Adrenal gland (tissue), 9 donors: ENCODE measurements at regions not wholly inside any gene's neighbourhood (a gene's known extent, or its start where the extent isn't known, plus 50 kb on each side); places are given as distances from the start of the nearest gene placed in this dataset.

ENCODE experiments used
- DNase-seq, 7 donors: peaks; one replicate each; pipeline ENCODE4 v3.0.0-alpha.2; 2019 to 2020
- H3K27ac ChIP-seq, 5 donors: fragments of 200-600 bp; sonication (generic) in 4 of 5; 1 replicate in 3 of 5; 2 replicates in 2 of 5; pipeline versions ENCODE4 v1.5.1 to v1.8.0; 2016 to 2020; ENCODE audit warnings: mild to moderate bottlenecking in 1 of 5
- H3K27me3 ChIP-seq: fragments of 200-600 bp; 2 replicates; pipeline ENCODE4 v1.8.0; 2021
- H3K36me3 ChIP-seq, 2 donors: fragments of 200-600 bp; replicated peaks in 1 of 2; 1 replicate in 1 of 2; 2 replicates in 1 of 2; pipeline versions ENCODE4 v1.5.1 to v1.8.0; 2018 to 2022
- H3K4me1 ChIP-seq, 2 donors: fragments of 200-600 bp; replicated peaks in 1 of 2; 1 replicate in 1 of 2; 2 replicates in 1 of 2; pipeline versions ENCODE4 v1.5.1 to v1.8.0; 2018 to 2021
- H3K4me3 ChIP-seq, 4 donors: fragments of 200-600 bp; sonication (generic) in 3 of 4; one replicate each; pipeline ENCODE4 v1.5.1; 2016 to 2018
- H3K9me3 ChIP-seq, 3 donors: fragments of 200-600 bp; sonication (generic) in 1 of 3; replicated peaks in 1 of 3; 1 replicate in 2 of 3; 2 replicates in 1 of 3; pipeline versions ENCODE4 v1.5.1 to v1.8.0; 2016 to 2021
- POLR2A ChIP-seq, 2 donors: fragments of 450-650 bp; IDR thresholded peaks; one replicate each; pipeline ENCODE4 v1.6.1; 2017; ENCODE audit warnings: antibody characterized with exemption in 2 of 2, mild to moderate bottlenecking in 2 of 2, moderate library complexity in 1 of 2
- WGBS, 4 donors: extraction: QIAGEN DNeasy Blood & Tissue Kit in 2 of 4; methylation state at CpG; one replicate each; pipeline versions ENCODE4 v1.1.5 to v1.1.7; 2013 to 2017; 5-methylcytosine and 5-hydroxymethylcytosine counted together
- intact Hi-C, 2 donors: fragments of 100-400 bp; cut with DNase I; formaldehyde crosslinking; loops; one replicate each; pipeline versions ENCODE4 v1.14.1 to v1.15.0; 2022 to 2023
- TF ChIP-seq, protein P1 (sequence below), 6 experiments: fragments of 450-650 bp in 4 of 6; fragments of 200-600 bp in 2 of 6; sonication (generic) in 1 of 6; IDR thresholded peaks; 1 replicate in 5 of 6; 2 replicates in 1 of 6; pipeline versions ENCODE4 v1.5.1 to v1.8.0; 2016 to 2021; ENCODE audit warnings: antibody characterized with exemption in 6 of 6, mild to moderate bottlenecking in 2 of 6, moderate library complexity in 1 of 6
- donor health status: healthy with polysubstance abuse.
- donor health status: Bipolar disorder and iron deficiency.
- donor health status: DM: yes; HTN: yes; CAD: no.
- donor health status: DM: no; HTN: no; CAD: no.
- donor health status: DM: no; HTN: no; CAD: no.

GRCh38 chr5:20570486-20570885, 582.5 kb upstream of the CDH18 start:
- Histone ChIP-seq H3K9me3 (no peaks in the 10 kb centered on the region), H3K27ac (no peak overlapping the region), H3K4me1 (no peaks in the 10 kb centered on the region), H3K27me3 (no peaks in the 10 kb centered on the region), H3K36me3 (no peaks in the 10 kb centered on the region), H3K4me3 (no peak overlapping the region)
- TF ChIP-seq POLR2A (IDR thresholded peaks at IDR 0.05): no peak
- TF ChIP-seq, protein P1, sequence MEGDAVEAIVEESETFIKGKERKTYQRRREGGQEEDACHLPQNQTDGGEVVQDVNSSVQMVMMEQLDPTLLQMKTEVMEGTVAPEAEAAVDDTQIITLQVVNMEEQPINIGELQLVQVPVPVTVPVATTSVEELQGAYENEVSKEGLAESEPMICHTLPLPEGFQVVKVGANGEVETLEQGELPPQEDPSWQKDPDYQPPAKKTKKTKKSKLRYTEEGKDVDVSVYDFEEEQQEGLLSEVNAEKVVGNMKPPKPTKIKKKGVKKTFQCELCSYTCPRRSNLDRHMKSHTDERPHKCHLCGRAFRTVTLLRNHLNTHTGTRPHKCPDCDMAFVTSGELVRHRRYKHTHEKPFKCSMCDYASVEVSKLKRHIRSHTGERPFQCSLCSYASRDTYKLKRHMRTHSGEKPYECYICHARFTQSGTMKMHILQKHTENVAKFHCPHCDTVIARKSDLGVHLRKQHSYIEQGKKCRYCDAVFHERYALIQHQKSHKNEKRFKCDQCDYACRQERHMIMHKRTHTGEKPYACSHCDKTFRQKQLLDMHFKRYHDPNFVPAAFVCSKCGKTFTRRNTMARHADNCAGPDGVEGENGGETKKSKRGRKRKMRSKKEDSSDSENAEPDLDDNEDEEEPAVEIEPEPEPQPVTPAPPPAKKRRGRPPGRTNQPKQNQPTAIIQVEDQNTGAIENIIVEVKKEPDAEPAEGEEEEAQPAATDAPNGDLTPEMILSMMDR (IDR thresholded peaks at IDR 0.05): no peak
- intact Hi-C loops: no loop called here
- DNase-seq: no peak

DNA sequence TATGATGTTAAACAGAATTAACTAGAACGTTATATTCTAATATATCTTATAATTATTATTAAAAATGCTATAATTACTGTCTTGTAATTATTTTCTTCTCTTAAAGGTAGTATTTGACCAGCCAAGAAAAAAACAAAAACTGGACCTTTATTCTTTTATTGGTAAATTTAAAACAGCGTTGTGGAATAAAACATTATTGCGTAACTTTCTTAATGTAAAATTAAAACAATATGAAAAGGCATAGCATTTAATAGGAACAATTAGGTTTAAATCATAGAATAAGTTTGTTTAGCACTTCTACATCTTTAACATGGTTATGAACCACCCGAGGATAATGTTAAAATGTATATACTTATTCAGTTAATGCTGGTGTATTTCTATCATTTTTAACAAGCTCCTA, 574.5 kb upstream of the CDH18 start:
- Histone ChIP-seq H3K4me3 (no peak overlapping the region), H3K27me3 (no peaks in the 10 kb centered on the region), H3K36me3 (no peaks in the 10 kb centered on the region), H3K4me1 (no peaks in the 10 kb centered on the region), H3K27ac (no peak overlapping the region), H3K9me3 (no peaks in the 10 kb centered on the region)
- TF ChIP-seq POLR2A (IDR thresholded peaks at IDR 0.05): no peak
- TF ChIP-seq, protein P1 (IDR thresholded peaks at IDR 0.05): no peak
- 64 to 92% (median 86%) methylated on average over 4 of the region's 4 CpGs for WGBS, 4 donors
- intact Hi-C loops: no loop called here
- DNase-seq: no peak

DNA sequence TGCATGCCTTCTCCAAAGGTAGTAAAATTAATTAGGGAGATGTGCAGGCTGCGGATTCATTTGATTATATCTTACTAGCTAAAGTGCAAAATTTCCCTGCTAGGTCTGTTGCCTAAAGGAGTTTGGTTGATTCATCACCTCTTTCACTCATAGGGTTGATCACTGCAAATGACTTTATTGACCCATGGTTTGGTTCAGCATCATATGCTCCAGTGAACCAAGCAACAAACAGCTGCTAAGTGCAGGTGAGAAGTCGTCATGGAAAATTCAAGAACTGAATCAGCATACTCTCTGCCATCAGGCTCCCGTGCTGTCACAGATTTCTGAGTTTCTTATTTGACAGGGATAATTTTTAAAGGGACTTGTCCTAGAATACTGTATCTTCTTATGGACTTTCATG, 571.8 kb upstream of the CDH18 start:
- no peaks in the 10 kb centered on the region for H3K36me3 ChIP-seq
- no peak for DNase-seq
- H3K9me3 ChIP-seq: no peaks in the 10 kb centered on the region
- no peaks in the 10 kb centered on the region for H3K27me3 ChIP-seq
- H3K4me3 ChIP-seq: no peak overlapping the region
- TF ChIP-seq, protein P1 (IDR thresholded peaks at IDR 0.05): no peak
- no peak for TF ChIP-seq POLR2A (IDR thresholded peaks at IDR 0.05)
- intact Hi-C loops: no loop called here
- no peaks in the 10 kb centered on the region for H3K4me1 ChIP-seq
- WGBS, 4 donors: 60 to 78% (median 68%) methylated on average over 3 of the region's 3 CpGs
- H3K27ac ChIP-seq: no peak overlapping the region

DNA sequence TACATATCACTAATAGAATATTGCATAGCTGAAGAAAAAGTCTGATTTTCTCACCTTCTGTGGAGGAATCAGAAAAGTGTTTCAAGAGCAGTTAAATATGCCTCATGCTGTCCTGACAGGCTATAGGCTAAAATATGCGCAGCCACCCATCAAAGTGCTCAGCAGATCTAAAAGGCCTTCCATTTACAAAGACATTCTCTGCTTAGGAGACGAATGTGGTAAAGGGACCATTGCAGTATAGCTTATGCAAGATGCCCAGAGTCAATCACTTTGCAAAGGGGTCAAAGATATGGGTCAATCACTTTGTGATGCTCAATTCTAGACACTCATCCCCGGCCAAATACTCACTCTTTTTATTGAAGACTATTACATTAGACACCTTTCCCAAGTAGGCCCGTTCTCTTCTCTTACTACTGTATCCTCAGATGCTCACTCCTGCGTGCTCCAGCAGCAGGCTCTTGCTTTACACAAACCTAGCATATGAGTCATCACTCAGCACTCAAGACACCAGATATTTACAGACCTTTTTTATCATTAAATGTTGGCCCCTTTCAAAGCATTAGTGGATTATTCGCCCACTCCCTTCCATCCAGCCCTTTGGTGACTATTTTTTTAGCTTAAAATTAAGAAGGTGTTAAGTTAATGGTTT, 568.2 kb upstream of the CDH18 start:
- Histone ChIP-seq H3K4me3 (no peak overlapping the region), H3K27ac (no peak overlapping the region)

More for the DNA sequence above, 568.2 kb upstream of the CDH18 start:
- no peak for DNase-seq
- TF ChIP-seq POLR2A (IDR thresholded peaks at IDR 0.05): no peak
- TF ChIP-seq, protein P1 (IDR thresholded peaks at IDR 0.05): no peak
- Histone ChIP-seq H3K27me3 (no peaks in the 10 kb centered on the region), H3K36me3 (no peaks in the 10 kb centered on the region), H3K9me3 (no peaks in the 10 kb centered on the region), H3K4me1 (no peaks in the 10 kb centered on the region)
- WGBS, 4 donors: 66 to 77% (median 74%) methylated on average over 6 of the region's 6 CpGs
- intact Hi-C loops: no loop called here
